HG02610 (cell line): ENCODE measurements at regions not wholly inside any gene's neighbourhood (a gene's known extent, or its start where the extent isn't known, plus 50 kb on each side); places are given as distances from the start of the nearest gene placed in this dataset.
A peak's percentile ranks its signal among the peaks of the same experiment; 100 is the strongest.
"Not testable (repeated sequence)": the region's sequence is repeated elsewhere in the genome, so short reads cannot be mapped to it uniquely, and the experiment has no call there.

Source experiments
- ATAC-seq: cut with Tn5 transposase; IDR thresholded peaks from one replicate; pipeline ENCODE4 v1.9.1; 2021; ENCODE audit warnings: mild to moderate bottlenecking, moderate library complexity; ENCODE audit not compliant: unreplicated experiment

GRCh38 chr14:49946320-49947141, 53.6 kb downstream of the ARF6 start:
- no peak for ATAC-seq

- no peak for ATAC-seq
Observed at GRCh38 chr14:49947506-49947905, 54.6 kb downstream of the ARF6 start.

- ATAC-seq = no peak
Observed at GRCh38 chr14:49950275-49951228, 57.7 kb downstream of the ARF6 start.

GRCh38 chr14:49951229-49951607, 58.3 kb downstream of the ARF6 start:
- no peak for ATAC-seq

- no peak for ATAC-seq
Observed at GRCh38 chr14:49951691-49952345, 58.9 kb downstream of the ARF6 start.

GRCh38 chr14:49953196-49953595, 60.3 kb downstream of the ARF6 start:
- no peak for ATAC-seq

- ATAC-seq = no peak
Observed at GRCh38 chr14:49954171-49954631, 61.3 kb downstream of the ARF6 start.

GRCh38 chr14:49955024-49955423, 62.1 kb downstream of the ARF6 start:
- ATAC-seq = no peak

GRCh38 chr14:49957089-49957852, 64.4 kb downstream of the ARF6 start:
- ATAC-seq = no peak

- ATAC-seq = peak; percentile 63
Observed at GRCh38 chr14:49959822-49960408, 67.0 kb downstream of the ARF6 start.

GRCh38 chr14:49960453-49960852, 67.6 kb downstream of the ARF6 start:
- ATAC-seq = no peak

GRCh38 chr14:49961270-49962222, 68.7 kb downstream of the ARF6 start:
- ATAC-seq = peak; percentile 65

- ATAC-seq = peak; percentile 46
Observed at GRCh38 chr14:49962621-49963020, 69.7 kb downstream of the ARF6 start.

GRCh38 chr14:49965068-49965651, 72.3 kb downstream of the ARF6 start:
- not testable (repeated sequence) for ATAC-seq

GRCh38 chr14:49966304-49966809, 73.5 kb downstream of the ARF6 start:
- ATAC-seq = no peak

- ATAC-seq = no peak
Observed at GRCh38 chr14:49966971-49967630, 74.2 kb downstream of the ARF6 start.

GRCh38 chr14:49969961-49970360, 77.1 kb downstream of the ARF6 start:
- no peak for ATAC-seq
